Body of pancreas (tissue), 4 donors: ENCODE measurements at regions not wholly inside any gene's neighbourhood (a gene's known extent, or its start where the extent isn't known, plus 50 kb on each side); places are given as distances from the start of the nearest gene placed in this dataset.
"Not testable (repeated sequence)": the region's sequence is repeated elsewhere in the genome, so short reads cannot be mapped to it uniquely, and the experiment has no call there.

Experiments
- ATAC-seq: fragments of 150-250 bp; one replicate; pipeline ENCODE4 v1.9.1; 2016
- DNase-seq, 4 donors: peaks; one replicate each; pipeline ENCODE4 v3.0.0-alpha.2; 2019
- H3K27ac ChIP-seq, 4 donors: fragments of 200-600 bp; sonication (generic); 1 replicate in 3 of 4; 2 replicates in 1 of 4; pipeline versions ENCODE4 v1.5.1 to v1.6.1; 2016 to 2019; ENCODE audit warnings: mild to moderate bottlenecking in 1 of 4, mixed read lengths in 1 of 4, moderate library complexity in 1 of 4
- H3K27me3 ChIP-seq, 2 donors: fragments of 200-600 bp; sonication (generic); one replicate each; pipeline ENCODE4 v1.6.0; 2016; ENCODE audit warnings: mild to moderate bottlenecking in 1 of 2
- H3K36me3 ChIP-seq, 2 donors: fragments of 200-600 bp; sonication (generic); replicated peaks in 1 of 2; 2 replicates each; pipeline ENCODE4 v1.5.1; 2016; ENCODE audit warnings: low read depth in 2 of 2; ENCODE audit not compliant: insufficient read depth in 1 of 2
- H3K4me1 ChIP-seq: fragments of 200-600 bp; sonication (generic); one replicate; pipeline ENCODE4 v1.6.0; 2016
- H3K4me3 ChIP-seq, 2 donors: fragments of 200-600 bp; sonication (generic); 1 replicate in 1 of 2; 2 replicates in 1 of 2; pipeline ENCODE4 v1.5.1; 2016 to 2019
- H3K9me3 ChIP-seq, 3 donors: fragments of 200-600 bp; sonication (generic); 1 replicate in 2 of 3; 2 replicates in 1 of 3; pipeline ENCODE4 v1.5.1; 2016
- CTCF ChIP-seq, 7 experiments: fragments of 450-650 bp in 4 of 7; fragments of 200-600 bp in 3 of 7; sonication (generic) in 3 of 7; IDR thresholded peaks; one replicate each; pipeline ENCODE4 v1.5.1; 2016 to 2019; ENCODE audit warnings: antibody characterized with exemption in 7 of 7
- POLR2A ChIP-seq, 3 donors: fragments of 450-650 bp; IDR thresholded peaks; one replicate each; pipeline ENCODE4 v1.6.1; 2016; ENCODE audit warnings: antibody characterized with exemption in 3 of 3, mild to moderate bottlenecking in 2 of 3
- WGBS, 2 donors: methylation state at CpG; one replicate each; pipeline ENCODE4 v1.1.5; 2017; 5-methylcytosine and 5-hydroxymethylcytosine counted together
- intact Hi-C: fragments of 100-400 bp; cut with DNase I; formaldehyde crosslinking; loops from one replicate; pipeline ENCODE4 v1.15.1; 2023

- Histone ChIP-seq H3K4me1 (no peaks in the 10 kb centered on the region), H3K4me3 (no peak overlapping the region), H3K36me3 (no peaks in the 10 kb centered on the region), H3K9me3 (no peaks in the 10 kb centered on the region), H3K27ac (no peak overlapping the region), H3K27me3 (no peaks in the 10 kb centered on the region)
- 52 to 61% methylated on average over 3 of the region's 3 CpGs for WGBS, 2 donors
- DNase-seq (no peak), ATAC-seq (no peak)
- TF ChIP-seq CTCF (IDR thresholded peaks at IDR 0.05) (no peak), POLR2A (IDR thresholded peaks at IDR 0.05) (no peak)
- intact Hi-C loops: no loop called here
Measured at GRCh38 chr5:93349613-93350012, 231.4 kb downstream of the NR2F1-AS1 start.

GRCh38 chr5:93348231-93348630 lies 232.8 kb downstream of the NR2F1-AS1 start:
- Histone ChIP-seq H3K36me3 (no peaks in the 10 kb centered on the region), H3K27me3 (no peaks in the 10 kb centered on the region), H3K4me3 (no peak overlapping the region), H3K9me3 (no peaks in the 10 kb centered on the region), H3K27ac (no peak overlapping the region), H3K4me1 (no peaks in the 10 kb centered on the region)
- intact Hi-C loops: no loop called here
- TF ChIP-seq CTCF (IDR thresholded peaks at IDR 0.05): no peak
- no peak for TF ChIP-seq POLR2A (IDR thresholded peaks at IDR 0.05)
- 55 to 56% methylated on average over 14 to 15 of the region's 15 CpGs for WGBS, 2 donors
- no peak for DNase-seq
- ATAC-seq: no peak

GRCh38 chr5:93346850-93347249 lies 234.2 kb downstream of the NR2F1-AS1 start:
- H3K4me3 ChIP-seq, H3K9me3 ChIP-seq, ATAC-seq, DNase-seq, intact Hi-C loops, H3K4me1 ChIP-seq, H3K27ac ChIP-seq, H3K27me3 ChIP-seq, H3K36me3 ChIP-seq: not testable (repeated sequence)
- 62 to 75% methylated on average over 1 of the region's 1 CpG for WGBS, 2 donors

GRCh38 chr5:93346301-93346700 lies 234.7 kb downstream of the NR2F1-AS1 start:
- 60 to 62% methylated on average over 5 of the region's 5 CpGs for WGBS, 2 donors
- H3K27ac ChIP-seq: no peak overlapping the region
- H3K4me1 ChIP-seq: no peaks in the 10 kb centered on the region
- TF ChIP-seq CTCF (IDR thresholded peaks at IDR 0.05): no peak
- no peak for TF ChIP-seq POLR2A (IDR thresholded peaks at IDR 0.05)
- no peaks in the 10 kb centered on the region for H3K36me3 ChIP-seq
- no peaks in the 10 kb centered on the region for H3K27me3 ChIP-seq
- no peak for ATAC-seq
- no peak for DNase-seq
- H3K9me3 ChIP-seq: no peaks in the 10 kb centered on the region
- intact Hi-C loops: no loop called here
- H3K4me3 ChIP-seq: no peak overlapping the region

GRCh38 chr5:93343570-93343969 lies 237.4 kb downstream of the NR2F1-AS1 start:
- WGBS, 2 donors: 67 to 76% methylated on average over 3 of the region's 3 CpGs
- ATAC-seq (no peak), DNase-seq (no peak)
- H3K36me3 ChIP-seq: no peaks in the 10 kb centered on the region
- no peaks in the 10 kb centered on the region for H3K27me3 ChIP-seq
- H3K27ac ChIP-seq: no peak overlapping the region
- H3K4me3 ChIP-seq: no peak overlapping the region
- intact Hi-C loops: no loop called here
- TF ChIP-seq POLR2A (IDR thresholded peaks at IDR 0.05) (no peak), CTCF (IDR thresholded peaks at IDR 0.05) (no peak)
- H3K9me3 ChIP-seq: no peaks in the 10 kb centered on the region
- H3K4me1 ChIP-seq: no peaks in the 10 kb centered on the region
